Progenitor cell of endocrine pancreas (in vitro differentiated cells): ENCODE measurements at regions not wholly inside any gene's neighbourhood (a gene's known extent, or its start where the extent isn't known, plus 50 kb on each side); places are given as distances from the start of the nearest gene placed in this dataset.

Experiments
- DNase-seq: peaks from one replicate; pipeline ENCODE4 v3.0.0; 2021; ENCODE audit warnings: low spot score; ENCODE audit not compliant: unreplicated experiment
- H3K27ac Mint-ChIP-seq: 2 replicates; pipeline ENCODE4 v1.8.0; 2021; ENCODE audit warnings: mild to moderate bottlenecking, moderate library complexity, mixed read lengths
- H3K27me3 Mint-ChIP-seq: 2 replicates; pipeline ENCODE4 v1.8.0; 2021; ENCODE audit warnings: mixed read lengths
- H3K36me3 Mint-ChIP-seq: 2 replicates; pipeline ENCODE4 v1.8.0; 2022; ENCODE audit warnings: mixed read lengths; ENCODE audit not compliant: insufficient read depth
- H3K4me1 Mint-ChIP-seq: 2 replicates; pipeline ENCODE4 v1.8.0; 2021; ENCODE audit warnings: low read depth, mixed read lengths
- H3K4me3 Mint-ChIP-seq: 2 replicates; pipeline ENCODE4 v1.8.0; 2021; ENCODE audit warnings: low read depth, mild to moderate bottlenecking, moderate library complexity, mixed read lengths
- H3K9me3 Mint-ChIP-seq: 2 replicates; pipeline ENCODE4 v1.8.0; 2021; ENCODE audit warnings: low read depth, mixed read lengths
- TF ChIP-seq, protein P1 (sequence below): fragments of 200-600 bp; sonication (generic); IDR thresholded peaks from one replicate; pipeline ENCODE4 v1.5.0; 2021; ENCODE audit warnings: antibody characterized with exemption, mild to moderate bottlenecking; ENCODE audit not compliant: unreplicated experiment

DNA sequence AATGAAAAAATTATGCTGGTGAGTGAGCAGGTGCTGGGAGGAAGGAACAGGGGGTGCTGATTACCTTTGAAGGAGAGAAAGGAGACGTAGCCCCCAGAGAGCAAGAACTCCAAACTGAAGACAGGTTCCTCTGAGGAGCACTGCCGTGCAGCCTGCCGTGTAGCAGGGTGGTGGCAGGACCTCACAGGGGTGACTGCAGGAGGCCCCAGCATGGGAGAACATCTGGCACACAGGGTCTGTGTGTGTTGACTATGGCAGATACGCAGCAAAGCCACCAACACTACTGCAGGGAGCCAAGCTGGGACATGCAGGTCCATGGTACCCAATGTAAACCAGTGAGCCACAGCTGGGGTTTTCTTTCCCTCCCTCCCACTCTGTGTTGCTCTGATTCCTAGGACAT is 192.1 kb upstream of the PDE1C start:
- no peak for DNase-seq
- peaks cover 6% of the 10 kb centered on the region for H3K27me3 Mint-ChIP-seq
- no peaks in the 10 kb centered on the region for H3K9me3 Mint-ChIP-seq
- H3K36me3 Mint-ChIP-seq = no peaks in the 10 kb centered on the region
- H3K27ac Mint-ChIP-seq = no peak overlapping the region
- no peak overlapping the region for H3K4me3 Mint-ChIP-seq
- peaks cover 7% of the 10 kb centered on the region for H3K4me1 Mint-ChIP-seq
- TF ChIP-seq, protein P1, sequence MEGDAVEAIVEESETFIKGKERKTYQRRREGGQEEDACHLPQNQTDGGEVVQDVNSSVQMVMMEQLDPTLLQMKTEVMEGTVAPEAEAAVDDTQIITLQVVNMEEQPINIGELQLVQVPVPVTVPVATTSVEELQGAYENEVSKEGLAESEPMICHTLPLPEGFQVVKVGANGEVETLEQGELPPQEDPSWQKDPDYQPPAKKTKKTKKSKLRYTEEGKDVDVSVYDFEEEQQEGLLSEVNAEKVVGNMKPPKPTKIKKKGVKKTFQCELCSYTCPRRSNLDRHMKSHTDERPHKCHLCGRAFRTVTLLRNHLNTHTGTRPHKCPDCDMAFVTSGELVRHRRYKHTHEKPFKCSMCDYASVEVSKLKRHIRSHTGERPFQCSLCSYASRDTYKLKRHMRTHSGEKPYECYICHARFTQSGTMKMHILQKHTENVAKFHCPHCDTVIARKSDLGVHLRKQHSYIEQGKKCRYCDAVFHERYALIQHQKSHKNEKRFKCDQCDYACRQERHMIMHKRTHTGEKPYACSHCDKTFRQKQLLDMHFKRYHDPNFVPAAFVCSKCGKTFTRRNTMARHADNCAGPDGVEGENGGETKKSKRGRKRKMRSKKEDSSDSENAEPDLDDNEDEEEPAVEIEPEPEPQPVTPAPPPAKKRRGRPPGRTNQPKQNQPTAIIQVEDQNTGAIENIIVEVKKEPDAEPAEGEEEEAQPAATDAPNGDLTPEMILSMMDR = no peak

DNA sequence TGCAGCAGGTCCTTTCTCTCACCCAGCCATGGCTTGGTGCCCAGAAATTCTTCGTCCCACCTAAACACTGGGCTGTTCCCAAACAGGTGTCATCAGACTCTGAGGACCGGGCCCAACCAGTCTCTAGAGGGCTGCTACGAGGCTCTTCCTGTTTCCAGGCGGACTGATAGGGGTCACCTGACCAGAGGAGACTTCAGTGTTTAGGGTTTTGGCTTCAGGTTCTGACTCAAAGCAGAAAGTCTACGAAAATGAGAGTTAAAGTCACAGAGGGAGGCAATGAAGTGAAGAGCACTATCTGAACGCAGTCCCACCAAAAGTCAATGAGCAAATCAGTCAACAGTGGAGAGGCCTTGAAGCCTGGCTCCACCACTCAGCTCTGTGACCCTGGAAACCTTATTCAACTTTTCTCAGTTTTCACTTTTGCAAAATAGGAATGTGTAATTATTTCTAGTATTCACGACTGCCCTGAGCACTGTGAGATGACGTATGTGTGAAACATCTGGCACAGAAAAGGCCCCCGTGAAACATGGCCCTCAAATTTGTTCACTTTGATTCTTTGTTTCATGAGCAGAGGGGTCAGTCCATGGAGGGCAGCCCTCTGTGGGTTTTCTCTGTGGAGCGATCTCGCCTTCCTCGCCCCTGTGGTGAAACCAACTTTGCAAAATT is 189.9 kb upstream of the PDE1C start:
- H3K27me3 Mint-ChIP-seq = no peaks in the 10 kb centered on the region
- H3K4me1 Mint-ChIP-seq = peaks cover 7% of the 10 kb centered on the region
- TF ChIP-seq, protein P1 = no peak
- H3K4me3 Mint-ChIP-seq = no peak overlapping the region
- DNase-seq = no peak
- H3K9me3 Mint-ChIP-seq = no peaks in the 10 kb centered on the region
- no peak overlapping the region for H3K27ac Mint-ChIP-seq
- no peaks in the 10 kb centered on the region for H3K36me3 Mint-ChIP-seq

GRCh38 chr7:32258265-32258664 is 188.1 kb upstream of the PDE1C start:
- H3K27ac Mint-ChIP-seq = no peak overlapping the region
- DNase-seq = no peak
- no peaks in the 10 kb centered on the region for H3K36me3 Mint-ChIP-seq
- TF ChIP-seq, protein P1 = no peak
- peaks cover 7% of the 10 kb centered on the region for H3K4me1 Mint-ChIP-seq
- no peaks in the 10 kb centered on the region for H3K27me3 Mint-ChIP-seq
- H3K4me3 Mint-ChIP-seq = no peak overlapping the region
- H3K9me3 Mint-ChIP-seq = no peaks in the 10 kb centered on the region

- DNase-seq = no peak
- TF ChIP-seq, protein P1 = no peak
- Mint-ChIP-seq H3K36me3 (no peaks in the 10 kb centered on the region), H3K27ac (no peak overlapping the region), H3K4me1 (peaks cover 7% of the 10 kb centered on the region), H3K9me3 (no peaks in the 10 kb centered on the region), H3K27me3 (no peaks in the 10 kb centered on the region), H3K4me3 (no peak overlapping the region)
Measured at GRCh38 chr7:32257621-32258020, 187.4 kb upstream of the PDE1C start.

DNA sequence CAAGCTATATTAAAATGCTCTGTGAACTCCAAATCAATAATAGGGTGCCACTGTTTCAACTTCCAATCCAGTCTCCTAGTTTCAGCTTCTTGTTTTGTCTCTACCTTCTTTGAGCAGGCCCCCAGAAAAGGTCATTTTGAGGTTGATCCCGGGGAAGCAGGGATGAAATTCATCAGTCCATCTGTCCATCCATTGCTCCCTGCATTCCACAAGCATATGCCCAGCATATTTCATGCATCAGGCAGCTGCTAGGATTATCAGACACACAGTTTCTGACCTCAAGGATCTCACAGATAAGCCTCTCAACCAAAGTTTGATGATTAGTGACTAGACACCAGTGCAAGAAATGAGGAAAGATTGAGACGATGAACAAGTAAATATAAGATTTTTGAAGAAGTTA is 186.6 kb upstream of the PDE1C start:
- TF ChIP-seq, protein P1 = no peak
- Mint-ChIP-seq H3K4me1 (peaks cover 7% of the 10 kb centered on the region), H3K9me3 (no peaks in the 10 kb centered on the region), H3K27me3 (peaks cover 5% of the 10 kb centered on the region), H3K36me3 (no peaks in the 10 kb centered on the region), H3K27ac (no peak overlapping the region), H3K4me3 (no peak overlapping the region)
- DNase-seq = no peak
